Breast epithelium (tissue), 3 donors: ENCODE measurements at regions not wholly inside any gene's neighbourhood (a gene's known extent, or its start where the extent isn't known, plus 50 kb on each side); places are given as distances from the start of the nearest gene placed in this dataset.
A peak's percentile ranks its signal among the peaks of the same experiment; 100 is the strongest.

Experiments
- CTCF ChIP-seq, 3 donors: fragments of 450-650 bp; IDR thresholded peaks; one replicate each; pipeline ENCODE4 v1.5.1; 2016 to 2017; ENCODE audit warnings: antibody characterized with exemption in 3 of 3, mild to moderate bottlenecking in 3 of 3, moderate library complexity in 3 of 3
- POLR2AphosphoS5 ChIP-seq, 3 donors: sonication (generic); formaldehyde crosslinking; IDR thresholded peaks; one replicate each; pipeline ENCODE4 v1.6.1; 2017; ENCODE audit warnings: antibody characterized with exemption in 3 of 3

- TF ChIP-seq POLR2AphosphoS5 (IDR thresholded peaks at IDR 0.05) = peak in 1 of 3 donors; percentile 25
- TF ChIP-seq CTCF (IDR thresholded peaks at IDR 0.05) = no peak
These were observed 128.7 kb downstream of the TMX1 start for GRCh38 chr14:51368721-51369163.
